Forelimb muscle (tissue), 1 donor: ENCODE measurements at regions not wholly inside any gene's neighbourhood (a gene's known extent, or its start where the extent isn't known, plus 50 kb on each side); places are given as distances from the start of the nearest gene placed in this dataset.

ENCODE experiments used
- DNase-seq: peaks from one replicate; pipeline ENCODE4 v3.0.0-alpha.2; 2013; ENCODE audit warnings: low read depth

DNA sequence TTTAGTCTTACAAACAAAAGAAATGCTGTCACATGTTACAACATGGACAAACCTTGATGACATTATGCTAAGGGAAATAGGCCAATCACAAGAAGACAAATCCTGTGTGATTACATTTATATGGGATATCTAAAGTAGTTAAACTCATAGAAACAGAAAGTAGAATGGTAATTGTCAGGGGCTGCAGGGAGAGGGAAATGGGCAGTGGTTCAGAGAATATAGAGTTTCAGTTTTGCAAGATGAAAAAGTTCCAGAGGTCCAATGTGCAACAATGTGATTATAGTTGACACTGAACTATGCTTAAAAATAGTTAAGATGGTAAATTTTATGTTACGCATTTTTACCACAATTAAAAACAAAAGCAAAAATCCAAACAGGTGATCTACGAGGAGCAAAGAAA lies 265.5 kb downstream of the NDUFS4 start:
- peak; percentile 16 for DNase-seq

GRCh38 chr5:53826504-53826903 lies 266.1 kb downstream of the NDUFS4 start:
- DNase-seq, result peak; percentile 61

DNA sequence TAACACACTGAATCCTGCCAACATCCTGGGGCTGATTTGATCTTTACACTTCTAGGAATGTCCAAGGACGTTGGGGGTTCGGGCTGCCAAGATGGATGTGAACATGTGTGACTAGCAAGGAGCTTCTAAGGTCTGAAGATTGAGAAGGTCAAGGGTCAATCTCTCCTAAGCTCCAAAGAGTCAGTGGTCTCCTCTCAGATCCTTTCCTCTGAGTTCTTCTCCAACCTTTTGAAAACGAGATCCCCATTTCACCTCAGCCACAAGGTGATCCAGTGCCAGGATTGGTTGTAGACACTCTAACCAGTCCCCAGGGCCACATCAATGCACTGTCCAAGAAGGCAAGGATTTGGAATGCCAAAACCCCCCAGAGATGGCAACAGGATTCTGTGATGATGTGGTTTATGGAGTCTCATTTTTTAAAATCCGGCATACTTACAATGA lies 266.8 kb downstream of the NDUFS4 start:
- no peak for DNase-seq

DNA sequence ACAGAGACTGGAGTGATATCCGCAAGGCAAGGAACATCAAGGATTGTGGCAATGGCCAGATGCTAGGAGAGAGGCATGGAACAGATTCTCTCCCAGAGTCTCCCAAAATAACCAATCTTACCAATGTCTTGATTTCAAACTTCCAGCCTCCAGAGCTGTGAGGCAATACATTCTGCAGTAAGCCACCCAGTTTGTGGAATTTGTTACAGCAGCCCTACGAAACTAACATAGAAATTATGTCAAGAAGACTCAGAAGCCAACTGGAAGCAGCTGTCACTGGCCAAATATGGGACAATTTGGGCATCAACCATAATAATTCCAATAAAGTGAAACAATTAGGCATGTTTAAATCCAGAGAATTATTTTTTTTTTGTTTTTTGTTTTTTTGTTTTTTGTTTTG lies 271.1 kb downstream of the NDUFS4 start:
- no peak for DNase-seq
